CD4-positive, alpha-beta T cell treated with Interleukin-21 for 1 hour (primary cell): ENCODE measurements at regions not wholly inside any gene's neighbourhood (a gene's known extent, or its start where the extent isn't known, plus 50 kb on each side); places are given as distances from the start of the nearest gene placed in this dataset.

Experiments
- DNase-seq: peaks from one replicate; pipeline ENCODE4 v3.0.0-alpha.2; 2020

DNA sequence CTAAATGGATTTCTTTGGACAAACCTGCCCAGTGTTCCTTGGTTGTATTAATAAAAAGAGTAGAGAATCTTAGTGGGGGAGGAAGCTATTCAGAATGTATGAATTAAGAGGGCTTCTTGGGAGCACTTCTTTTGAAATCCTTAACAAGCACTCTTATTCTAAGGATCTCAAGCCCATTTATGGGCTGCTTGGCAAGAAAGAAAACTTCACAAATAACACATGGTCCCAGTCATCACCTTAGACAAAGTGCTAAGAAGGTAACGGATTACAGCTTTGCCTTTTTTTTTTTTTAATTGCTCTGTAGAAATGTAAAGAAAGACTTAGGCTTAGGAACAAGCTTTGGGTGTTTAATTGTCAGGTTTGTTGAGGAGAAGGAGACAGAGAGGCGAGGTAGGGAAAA lies 76.6 kb upstream of the IPO9 start:
- no peak for DNase-seq

DNA sequence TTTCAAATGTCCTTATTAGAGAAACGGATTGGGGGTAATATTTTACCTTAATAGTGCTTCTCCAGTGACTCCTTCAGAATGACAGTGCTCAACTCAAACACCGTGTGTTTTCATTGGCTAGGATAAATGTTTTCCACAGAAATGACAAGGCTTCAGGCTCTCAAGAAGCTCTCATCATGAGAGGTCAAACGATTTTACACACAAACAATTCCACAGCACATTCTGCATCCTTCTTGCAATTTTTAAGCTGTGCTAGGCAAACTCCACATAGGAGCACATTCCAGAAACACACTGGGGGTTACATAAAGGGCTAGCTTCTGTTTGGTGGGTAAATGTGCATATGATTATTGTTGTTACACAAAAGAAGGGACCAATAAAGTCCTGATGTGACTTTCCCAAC lies 75.5 kb upstream of the IPO9 start:
- no peak for DNase-seq

DNA sequence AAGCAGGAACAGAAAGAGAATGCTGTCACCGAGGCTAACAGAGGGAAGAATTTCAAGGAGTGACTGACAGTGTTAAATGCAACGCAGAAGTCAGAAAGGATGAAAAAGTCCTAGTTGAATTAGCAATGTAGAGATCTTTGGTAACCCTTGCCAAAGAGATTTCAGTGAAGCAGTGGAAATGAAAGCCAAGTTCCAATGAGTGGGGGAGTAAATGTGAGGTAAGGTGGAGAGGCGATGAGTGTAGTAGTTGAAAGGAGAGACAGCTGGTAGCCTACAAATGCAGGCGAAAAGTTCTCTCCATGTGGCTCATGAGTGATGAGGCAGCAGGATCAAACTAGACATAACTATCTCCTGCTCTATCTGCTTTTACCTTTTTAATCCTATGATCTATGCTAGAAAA lies 74.6 kb upstream of the IPO9 start:
- DNase-seq: no peak

DNA sequence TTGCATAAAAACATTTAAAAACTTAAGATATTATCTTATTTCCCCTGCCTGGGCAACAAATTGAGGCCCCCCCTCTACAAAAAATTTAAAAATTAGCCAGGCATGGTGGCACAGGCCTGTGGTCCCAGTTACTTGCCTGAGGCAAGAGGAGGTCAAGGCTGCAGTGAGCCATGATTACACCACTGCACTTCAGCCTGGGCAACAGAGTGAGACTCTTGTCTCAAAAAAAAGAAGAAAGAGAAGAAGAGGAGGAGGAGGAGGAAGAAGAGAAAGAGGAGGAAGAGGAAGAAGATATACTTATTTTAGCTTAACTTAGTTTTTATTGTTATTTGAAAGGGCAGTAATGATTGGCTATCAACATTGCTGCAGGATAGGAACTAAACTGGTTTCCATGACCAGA lies 73.8 kb upstream of the IPO9 start:
- DNase-seq: no peak

DNA sequence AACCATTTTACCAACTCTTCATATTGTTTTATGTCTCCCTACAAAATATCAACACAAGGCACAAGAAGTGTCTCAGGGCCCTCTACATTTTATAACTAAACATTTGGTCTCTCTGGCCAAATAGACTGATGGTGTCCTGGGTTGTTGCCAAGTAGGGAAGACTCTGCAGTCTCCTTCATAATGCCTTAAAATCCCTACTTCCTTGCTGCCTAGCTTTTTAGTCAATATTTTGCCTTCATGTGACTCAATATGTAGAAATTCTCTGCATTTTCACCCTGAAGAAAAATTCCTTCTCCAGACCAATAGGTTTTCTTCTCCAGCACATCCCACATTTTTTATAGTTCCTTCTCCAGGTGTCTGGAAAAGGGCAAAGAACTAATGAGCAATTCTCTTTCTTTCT lies 72.6 kb upstream of the IPO9 start:
- no peak for DNase-seq

DNA sequence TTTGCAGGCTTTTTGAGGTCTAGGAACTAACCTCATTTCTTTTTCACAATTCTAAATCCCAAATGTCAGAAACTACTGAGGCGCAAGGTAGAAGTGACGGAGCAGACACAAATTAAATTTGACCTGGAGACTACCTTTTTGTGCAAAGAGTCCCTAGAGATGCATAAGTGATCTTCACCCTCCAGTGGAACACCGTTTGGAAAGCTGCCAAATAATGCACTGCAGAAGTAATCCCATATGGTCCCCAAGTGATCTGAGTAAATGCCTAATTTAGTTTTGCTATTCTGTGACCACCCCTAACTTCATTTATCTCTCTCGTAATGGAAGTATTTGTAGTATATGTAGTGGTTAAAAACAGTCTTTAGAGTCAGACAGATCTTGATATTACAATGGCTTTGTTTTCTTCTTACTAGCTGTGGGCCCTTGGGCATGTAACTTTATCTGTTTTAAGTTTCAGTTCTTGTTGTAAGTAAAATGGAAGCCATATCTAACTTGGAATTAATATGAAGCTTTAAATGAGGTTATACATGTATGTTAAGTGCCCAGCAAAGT lies 70.4 kb upstream of the IPO9 start:
- DNase-seq: no peak

DNA sequence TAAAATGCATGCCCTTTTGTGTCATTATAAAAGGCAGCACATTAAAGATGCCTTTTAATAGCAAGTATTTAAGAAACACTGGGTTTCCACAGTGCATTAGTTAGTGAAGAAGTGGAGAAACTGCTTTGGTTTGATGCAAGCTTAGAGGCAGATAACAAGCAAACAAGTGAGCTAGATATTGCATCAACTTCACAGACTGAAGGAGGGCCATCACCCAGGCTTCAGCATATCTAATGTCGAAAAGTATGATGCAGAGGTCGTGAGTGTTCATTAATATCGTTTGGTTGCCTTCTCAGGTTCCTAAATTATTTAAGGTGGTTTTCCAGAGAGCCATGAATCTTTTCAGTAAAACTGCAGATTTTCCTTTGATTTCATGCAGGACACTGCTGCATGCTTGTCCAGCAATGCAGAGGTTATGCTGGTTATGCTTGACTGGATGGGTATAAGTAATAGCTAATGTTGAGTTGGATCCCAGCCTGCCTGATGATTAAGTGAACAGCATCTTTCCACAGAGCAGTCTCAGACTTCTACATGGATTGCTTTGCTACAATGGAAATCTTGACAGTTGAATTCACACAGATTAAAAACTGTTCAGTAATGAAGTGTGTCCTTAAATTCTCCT lies 69.7 kb upstream of the IPO9 start:
- no peak for DNase-seq

DNA sequence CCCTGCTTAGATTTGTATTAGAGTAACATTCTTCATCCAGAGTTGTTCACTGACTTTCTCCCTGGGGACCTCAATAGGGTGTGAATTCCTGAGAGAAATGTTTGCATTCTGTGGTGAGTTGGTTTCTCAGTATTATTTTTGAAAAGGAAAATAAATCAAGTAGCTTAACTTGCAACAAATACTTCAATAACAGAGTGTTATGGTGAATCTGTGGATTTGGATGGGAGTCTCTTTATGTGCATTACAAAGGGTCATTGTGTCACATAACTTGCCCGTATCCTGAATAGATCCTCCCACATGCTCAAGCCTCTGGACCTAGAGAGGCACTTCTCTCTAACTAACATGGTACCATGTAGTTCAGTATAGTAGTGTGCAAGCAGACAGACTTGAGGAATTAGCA lies 68.4 kb upstream of the IPO9 start:
- no peak for DNase-seq

DNA sequence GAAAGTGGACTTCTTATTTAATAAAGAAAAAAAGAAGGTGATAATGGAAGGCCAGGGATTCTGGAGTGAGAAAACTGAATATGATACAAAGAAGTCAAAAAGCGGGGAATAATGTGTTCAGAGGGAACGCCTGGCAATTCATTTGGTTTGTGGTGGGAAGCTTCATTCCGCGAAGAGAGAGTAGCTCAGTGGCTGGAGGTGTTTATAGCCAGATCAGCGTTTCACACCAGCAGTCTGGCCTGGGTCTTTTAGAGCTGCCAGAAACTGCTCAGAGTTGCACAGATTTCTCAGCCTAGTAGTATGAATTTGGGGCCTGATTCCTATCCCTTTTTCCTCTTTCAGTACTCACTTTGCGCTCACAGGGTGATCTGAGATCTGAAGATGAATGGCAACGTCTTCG lies 67.8 kb upstream of the IPO9 start:
- DNase-seq: no peak

DNA sequence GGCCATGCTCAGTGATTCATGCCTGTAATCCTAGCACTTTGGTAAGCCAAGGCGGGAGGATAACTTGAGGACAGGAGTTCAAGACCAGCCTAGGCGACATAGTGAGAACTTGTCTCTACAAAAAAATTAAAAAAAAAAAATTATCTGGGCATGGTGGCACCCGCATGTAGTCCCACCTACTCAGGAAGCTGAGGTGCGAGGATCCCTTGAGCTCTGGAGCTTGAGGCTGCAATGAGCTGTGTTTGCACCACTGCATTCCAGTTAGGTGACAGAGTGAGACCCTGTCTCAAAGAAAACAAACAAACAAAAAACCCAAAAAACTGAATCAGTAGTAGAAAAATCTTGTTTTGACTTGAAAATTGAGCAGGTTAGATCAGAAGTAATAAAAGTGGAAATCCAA lies 67.1 kb upstream of the IPO9 start:
- DNase-seq: no peak

DNA sequence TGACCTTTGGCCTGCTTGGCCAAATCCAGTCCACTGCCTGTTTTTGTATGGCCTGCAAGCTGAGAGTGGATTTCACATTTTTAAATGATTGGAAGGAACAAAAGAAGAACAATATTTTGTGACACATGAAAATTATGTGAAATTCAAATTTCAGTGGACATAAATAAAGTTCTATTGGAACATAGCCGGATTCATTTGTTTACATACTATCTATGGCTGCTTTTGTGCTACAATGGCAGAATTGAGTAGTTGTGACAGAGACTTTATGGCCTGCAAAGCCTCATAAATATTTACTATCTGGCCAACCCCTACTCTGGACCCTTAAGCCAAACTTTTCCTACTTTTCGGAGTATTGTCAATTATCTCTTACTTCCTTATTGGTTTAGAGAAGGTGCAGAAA lies 66.6 kb upstream of the IPO9 start:
- DNase-seq: no peak

DNA sequence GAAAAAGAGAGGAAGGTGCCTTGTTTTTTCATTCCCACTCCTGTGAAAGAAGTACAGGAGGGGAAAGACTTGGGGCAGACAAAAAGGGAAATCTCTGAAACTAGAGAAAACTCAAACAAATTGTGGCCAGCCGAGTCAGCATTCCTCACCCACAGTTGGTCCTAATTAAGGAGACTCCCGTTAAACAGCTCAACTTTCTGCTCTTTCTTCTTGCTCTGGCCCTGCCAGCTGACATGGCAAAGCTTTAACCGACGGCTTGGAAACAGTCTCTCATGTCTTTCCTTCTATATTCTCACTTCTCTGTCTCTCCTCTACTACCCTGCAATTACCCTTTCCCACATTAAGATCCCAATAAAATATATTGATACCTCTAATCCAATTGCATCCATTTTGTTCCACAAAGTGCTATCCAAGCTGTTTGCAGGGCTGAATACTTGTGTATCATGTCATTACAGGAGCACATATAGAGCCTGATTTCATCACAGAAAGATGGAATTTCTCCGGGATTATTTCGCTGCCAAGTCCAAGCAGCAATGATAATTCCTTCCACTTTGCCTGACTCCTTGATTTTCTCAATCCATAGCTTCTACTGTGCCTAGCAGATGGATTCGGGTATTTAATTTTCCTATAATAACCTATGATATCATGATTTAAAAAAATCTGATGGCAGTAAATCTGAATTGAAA lies 65.4 kb upstream of the IPO9 start:
- DNase-seq: no peak

DNA sequence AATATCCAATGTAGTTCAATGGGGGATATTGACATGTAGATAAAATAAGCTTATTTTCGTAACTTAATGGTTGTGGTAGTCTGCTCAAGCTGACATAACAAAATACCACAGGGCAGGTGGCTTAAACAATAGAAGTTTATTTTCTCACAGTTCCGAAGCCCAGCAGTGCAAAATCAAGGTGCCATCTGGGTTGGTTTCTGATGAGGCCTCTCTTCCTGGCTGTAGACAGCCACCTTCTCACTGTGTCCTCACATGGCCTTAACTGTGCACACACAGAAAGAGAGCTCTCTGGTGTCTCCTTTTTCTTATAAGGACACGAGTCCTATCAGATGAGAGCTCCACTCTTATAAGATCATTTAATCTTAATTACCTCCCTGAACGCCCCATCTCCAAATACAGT lies 64.8 kb upstream of the IPO9 start:
- no peak for DNase-seq

DNA sequence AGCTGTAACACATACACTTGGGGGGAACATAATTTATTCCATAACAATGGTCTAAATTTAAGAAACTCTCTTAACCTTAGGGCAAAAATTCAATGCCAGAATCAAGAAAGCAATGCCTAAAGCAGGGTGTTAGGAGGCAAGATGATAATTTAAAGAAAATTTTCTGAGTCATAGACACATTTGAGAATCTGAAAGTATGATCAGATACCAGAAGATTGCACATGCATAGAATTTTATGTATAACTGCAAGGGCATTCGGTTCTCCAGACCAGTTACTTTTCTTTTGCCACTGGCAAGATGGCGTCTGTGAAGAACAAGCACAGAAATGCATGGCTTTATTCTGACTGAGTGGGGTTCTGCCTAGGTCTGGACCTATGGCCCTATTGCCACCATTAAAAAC lies 64.4 kb upstream of the IPO9 start:
- no peak for DNase-seq

DNA sequence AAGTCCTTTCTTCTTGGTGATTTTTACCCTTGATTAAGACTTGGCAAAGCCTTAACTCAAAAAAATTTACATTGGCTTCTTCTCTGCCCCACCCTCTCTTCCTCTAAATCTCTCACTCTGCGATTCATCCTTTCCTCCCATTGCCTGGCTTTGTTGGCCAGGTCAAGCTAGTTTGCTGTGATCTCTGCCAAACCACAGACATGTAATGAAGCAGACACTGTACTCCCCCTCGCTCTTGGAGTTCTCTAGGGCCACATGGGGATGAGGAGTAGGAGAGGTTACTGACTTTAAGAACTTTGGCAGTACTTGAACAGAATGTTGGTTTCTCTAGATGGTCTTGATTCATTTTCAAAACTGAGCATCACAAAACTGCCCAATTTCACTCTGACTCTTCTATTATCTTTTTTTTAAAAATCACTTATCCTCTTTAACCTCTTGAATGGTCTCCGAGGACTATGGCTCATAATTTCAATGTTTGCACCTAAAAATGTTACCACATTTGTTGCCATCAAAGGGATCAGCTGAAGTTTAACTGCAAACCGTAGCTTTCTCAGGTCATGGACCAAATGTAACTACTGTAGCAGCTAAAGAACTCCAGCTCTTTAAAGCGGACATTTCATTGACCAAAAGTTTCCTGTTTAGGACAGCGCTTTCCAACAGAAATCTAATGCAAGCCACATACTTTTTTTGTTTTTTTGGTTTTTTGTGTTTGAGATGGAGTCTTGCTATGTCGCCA lies 62.7 kb upstream of the IPO9 start:
- DNase-seq: no peak

DNA sequence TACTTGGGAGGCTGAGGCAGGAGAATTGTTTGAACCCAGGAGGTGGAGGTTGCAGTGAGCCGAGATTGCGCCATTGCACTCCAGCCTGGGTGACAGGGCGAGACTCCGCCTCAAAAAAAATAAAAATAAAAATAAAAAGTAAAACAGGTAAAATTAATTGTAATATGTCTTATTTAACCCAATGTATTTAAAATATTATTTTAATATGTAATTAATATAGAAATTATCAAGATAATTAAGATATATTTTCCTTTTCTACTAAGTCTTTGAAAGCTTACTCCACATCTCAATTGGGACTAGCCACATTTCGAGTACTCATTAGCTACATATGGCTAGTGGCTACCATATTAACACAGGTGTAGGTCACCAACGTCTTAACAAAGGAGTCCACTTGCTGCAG lies 61.6 kb upstream of the IPO9 start:
- DNase-seq: no peak

DNA sequence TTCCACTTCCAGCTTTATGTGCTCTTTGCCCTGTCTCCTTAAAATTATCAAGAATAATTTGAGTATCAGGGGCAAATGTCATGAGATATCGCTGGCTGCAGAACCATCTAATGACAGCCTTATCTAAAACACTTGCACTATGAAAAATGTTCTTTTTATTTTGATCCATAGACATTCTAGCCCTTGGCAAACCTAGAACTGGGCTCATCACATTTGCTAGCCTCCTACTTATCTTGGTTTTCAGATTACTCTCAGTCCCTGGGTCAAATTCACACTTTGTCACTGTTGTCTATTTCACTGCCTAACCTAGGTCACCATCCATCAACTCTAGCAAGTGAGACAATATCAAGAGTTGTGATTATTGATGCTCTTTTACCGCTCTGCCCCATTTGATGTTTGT lies 59.9 kb upstream of the IPO9 start:
- DNase-seq: no peak

DNA sequence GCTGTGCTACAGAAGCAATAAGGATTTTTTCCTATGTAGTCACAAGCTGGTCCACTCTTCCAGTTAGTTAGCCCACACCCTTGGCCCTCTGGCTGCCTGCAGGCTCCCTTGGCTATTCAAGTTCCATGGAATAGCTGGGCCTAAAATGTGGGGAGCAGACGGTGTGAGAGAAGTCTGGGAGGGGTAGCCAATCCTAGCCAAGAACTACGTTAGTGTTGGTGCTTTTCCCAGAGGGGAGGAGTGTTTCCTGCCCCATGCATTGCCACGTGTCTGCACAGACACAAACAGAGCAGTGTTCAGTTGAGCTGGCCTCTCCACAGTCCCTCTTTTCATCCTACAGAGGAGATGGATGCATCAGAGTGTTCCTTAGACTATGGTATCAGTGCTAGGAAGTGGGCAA lies 59.0 kb upstream of the IPO9 start:
- DNase-seq: no peak

DNA sequence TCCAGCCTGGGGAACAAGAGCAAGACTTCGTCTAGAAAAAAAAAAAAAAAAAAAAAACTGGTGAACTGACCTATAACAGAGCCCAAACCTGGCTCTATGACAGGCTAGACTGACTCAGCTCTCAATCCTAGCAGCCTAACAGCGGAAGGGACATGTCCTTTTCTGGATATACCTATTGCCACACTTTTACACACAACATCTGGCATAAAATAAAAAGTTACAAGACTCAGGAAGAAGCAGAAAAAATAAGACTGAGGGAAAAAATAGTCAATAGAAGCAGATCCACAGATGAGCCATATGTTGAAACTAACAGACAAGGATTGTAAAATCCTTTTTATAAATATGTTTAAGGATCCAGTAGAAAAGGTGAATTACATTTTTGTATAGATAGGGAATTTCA lies 57.5 kb upstream of the IPO9 start:
- no peak for DNase-seq

DNA sequence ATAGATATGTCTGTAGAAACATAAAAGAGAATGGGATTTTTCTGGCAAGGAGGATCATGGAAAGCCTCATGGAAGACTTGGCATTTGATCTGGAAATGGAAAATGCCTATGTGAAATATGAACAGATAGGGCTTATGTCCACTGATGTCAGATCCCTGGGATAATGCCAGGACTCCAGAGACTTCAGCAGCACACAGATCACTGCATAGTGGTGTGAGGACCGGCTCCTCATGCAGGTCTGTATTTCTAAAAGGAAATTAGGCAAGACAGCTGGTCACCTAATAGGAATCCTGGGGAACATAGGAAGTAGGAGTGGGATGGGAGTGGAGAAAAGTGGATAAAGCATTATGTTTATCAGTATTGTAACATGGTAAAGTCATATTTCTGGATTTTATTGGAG lies 56.8 kb upstream of the IPO9 start:
- no peak for DNase-seq

DNA sequence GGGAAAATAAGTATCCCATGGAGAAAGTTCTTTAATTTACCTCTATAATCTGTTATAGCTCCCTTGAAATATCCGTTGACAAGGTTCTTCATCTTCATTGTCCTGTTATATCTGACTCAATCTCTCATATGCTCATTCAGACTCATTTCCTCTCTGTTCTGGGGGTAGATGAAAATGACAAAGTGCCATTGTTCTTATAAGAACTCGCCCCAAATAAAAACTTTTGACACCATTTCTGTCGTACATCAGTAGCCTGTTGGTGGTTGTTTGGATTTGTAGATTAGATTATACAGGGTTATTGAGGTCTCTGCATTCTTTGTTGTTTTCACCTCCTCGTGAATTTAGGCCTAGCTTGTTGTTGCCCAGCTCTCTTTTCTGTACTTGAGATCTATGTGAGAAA lies 55.2 kb upstream of the IPO9 start:
- DNase-seq: no peak

DNA sequence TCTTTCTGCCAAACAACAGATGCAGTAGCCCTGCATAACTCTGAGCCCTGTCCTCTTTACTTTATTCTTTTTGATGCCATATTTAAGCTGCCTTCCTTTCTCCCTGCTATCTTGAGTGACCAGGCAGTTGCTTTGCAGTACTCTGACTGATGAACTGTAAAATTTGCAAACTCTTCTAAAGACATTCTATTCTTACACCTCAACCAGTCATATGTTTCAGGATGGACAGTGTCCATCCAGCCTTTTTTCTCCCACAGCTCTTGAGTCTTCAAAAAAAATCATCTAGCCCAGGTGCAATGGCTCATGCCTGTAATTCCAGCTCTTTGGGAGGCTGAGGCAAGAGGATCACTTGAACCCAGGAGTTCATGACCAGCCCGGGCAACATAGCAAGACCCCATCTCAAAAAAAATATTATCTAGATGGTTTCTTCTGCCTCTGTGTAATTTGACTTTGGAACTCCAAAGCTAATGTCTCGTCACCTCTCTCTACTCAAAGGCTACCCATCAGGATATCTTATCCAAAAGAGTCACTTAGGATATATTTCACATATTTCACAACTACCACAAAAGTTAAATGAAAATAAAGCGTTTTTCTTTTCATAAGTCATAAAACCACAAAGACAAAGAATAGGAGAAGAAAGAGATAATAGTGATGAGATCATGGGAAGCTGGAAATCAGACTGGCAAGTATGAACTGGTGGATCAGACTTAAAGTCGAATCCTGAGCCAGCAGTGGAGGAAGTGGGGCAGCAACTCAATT lies 54.6 kb upstream of the IPO9 start:
- no peak for DNase-seq

DNA sequence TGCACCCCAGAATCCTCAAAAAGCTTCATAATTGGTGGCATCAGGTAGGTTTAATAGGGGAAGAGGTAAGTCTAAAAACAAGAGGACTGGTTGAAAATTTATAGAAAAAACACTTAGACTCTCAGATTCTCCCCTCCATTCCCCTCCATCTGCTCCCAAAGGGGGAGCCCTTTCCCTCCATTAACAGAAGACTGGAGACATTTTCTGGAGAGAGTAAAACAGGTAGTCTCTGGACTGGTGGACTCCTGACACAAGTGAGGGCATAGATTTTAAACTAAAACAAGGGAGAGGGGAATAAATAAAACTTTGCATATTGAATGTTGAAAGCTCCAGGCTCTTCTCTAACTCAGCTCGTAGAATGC lies 54.0 kb upstream of the IPO9 start:
- no peak for DNase-seq

DNA sequence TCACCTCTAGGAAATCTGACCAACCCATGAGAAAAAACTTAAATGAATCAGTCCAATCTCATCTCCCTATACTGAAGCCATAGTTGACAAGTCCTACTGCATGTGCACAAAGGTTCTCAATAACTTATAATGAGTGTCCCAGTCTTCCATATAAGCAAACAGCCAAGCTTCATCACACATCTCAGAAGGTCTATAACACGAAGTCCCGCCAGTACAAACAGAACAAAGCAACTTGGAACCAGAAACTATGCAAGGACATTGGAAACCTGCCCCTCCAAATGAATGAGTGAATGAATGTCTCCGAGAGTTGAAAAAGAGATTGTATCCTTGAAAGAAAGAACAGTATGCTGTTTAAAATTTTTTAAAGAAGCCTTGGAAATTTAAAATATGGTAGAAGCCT lies 53.6 kb upstream of the IPO9 start:
- no peak for DNase-seq
